ENCODE measurements at regions not wholly inside any gene's neighbourhood (a gene's known extent, or its start where the extent isn't known, plus 50 kb on each side); places are given as distances from the start of the nearest gene placed in this dataset.
"Not testable (repeated sequence)": the region's sequence is repeated elsewhere in the genome, so short reads cannot be mapped to it uniquely, and the experiment has no call there.

GRCh38 chr7:125299003-125299765 lies 369.6 kb upstream of the POT1 start:
- no peaks in the 10 kb centered on the region for H3K9me3 ChIP-seq (ENCODE audit: control insufficient read depth, insufficient read depth, low read depth, low read length)
- H3K27me3 ChIP-seq (ENCODE audit: control insufficient read depth, insufficient read depth, low read length) = no peaks in the 10 kb centered on the region
- no peaks in the 10 kb centered on the region for H3K79me2 ChIP-seq (ENCODE audit: control insufficient read depth, insufficient read depth, low read length)
- TF ChIP-seq EZH2 (IDR thresholded peaks at IDR 0.05; ENCODE audit: low read length, missing control alignments) = no peak
- TF ChIP-seq, protein P1, sequence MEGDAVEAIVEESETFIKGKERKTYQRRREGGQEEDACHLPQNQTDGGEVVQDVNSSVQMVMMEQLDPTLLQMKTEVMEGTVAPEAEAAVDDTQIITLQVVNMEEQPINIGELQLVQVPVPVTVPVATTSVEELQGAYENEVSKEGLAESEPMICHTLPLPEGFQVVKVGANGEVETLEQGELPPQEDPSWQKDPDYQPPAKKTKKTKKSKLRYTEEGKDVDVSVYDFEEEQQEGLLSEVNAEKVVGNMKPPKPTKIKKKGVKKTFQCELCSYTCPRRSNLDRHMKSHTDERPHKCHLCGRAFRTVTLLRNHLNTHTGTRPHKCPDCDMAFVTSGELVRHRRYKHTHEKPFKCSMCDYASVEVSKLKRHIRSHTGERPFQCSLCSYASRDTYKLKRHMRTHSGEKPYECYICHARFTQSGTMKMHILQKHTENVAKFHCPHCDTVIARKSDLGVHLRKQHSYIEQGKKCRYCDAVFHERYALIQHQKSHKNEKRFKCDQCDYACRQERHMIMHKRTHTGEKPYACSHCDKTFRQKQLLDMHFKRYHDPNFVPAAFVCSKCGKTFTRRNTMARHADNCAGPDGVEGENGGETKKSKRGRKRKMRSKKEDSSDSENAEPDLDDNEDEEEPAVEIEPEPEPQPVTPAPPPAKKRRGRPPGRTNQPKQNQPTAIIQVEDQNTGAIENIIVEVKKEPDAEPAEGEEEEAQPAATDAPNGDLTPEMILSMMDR (conservative IDR thresholded peaks at IDR 0.05 in 1 of 2, IDR thresholded peaks at IDR 0.05 in 1 of 2; ENCODE audit: low read depth in 1 of 2, low read length in 2 of 2) = no peak
- no peak for DNase-seq (ENCODE audit: low read depth in 2 of 2)
- no peak overlapping the region for H3K27ac ChIP-seq (ENCODE audit: insufficient read depth, low read length)
- no peak overlapping the region for H2AFZ ChIP-seq (ENCODE audit: low read length)
- no peaks in the 10 kb centered on the region for H4K20me1 ChIP-seq (ENCODE audit: control insufficient read depth, extremely low read depth, insufficient read depth, low read length)
- no peak overlapping the region for H3K4me3 ChIP-seq (replicated peaks in 1 of 4; ENCODE audit: control extremely low read depth in 1 of 4, insufficient read depth in 1 of 4, low read depth in 3 of 4, low read length in 4 of 4)
- no peaks in the 10 kb centered on the region for H3K36me3 ChIP-seq (ENCODE audit: control insufficient read depth, insufficient read depth, low read length)
- no peaks in the 10 kb centered on the region for H3K4me1 ChIP-seq (ENCODE audit: control insufficient read depth, extremely low read depth, insufficient read depth, low read length)
- H3K9ac ChIP-seq (ENCODE audit: insufficient read depth, low read length) = no peak overlapping the region
- H3K4me2 ChIP-seq (ENCODE audit: extremely low read depth, insufficient read depth, low read length) = no peak overlapping the region

DNA sequence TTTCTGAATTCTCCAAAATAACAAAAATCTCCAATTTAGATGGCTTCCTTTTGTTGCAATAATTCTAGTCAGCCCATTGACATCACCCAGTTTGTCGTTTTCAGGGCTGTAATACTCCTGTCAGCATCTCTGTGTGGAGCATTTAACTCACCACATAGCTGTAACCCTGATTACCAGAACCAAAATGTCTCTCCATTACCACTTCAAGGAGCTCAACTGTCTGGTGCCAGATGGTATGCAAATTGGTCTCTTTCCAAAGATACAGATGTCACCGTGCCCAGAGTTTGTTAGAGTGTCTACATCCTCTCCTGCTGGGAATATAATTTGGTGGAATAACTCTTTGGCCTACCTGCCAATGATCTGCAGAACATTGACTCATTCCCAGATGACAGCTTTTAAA lies 350.3 kb upstream of the POT1 start:
- Histone ChIP-seq H3K4me3 (replicated peaks in 1 of 4; ENCODE audit: control extremely low read depth in 1 of 4, insufficient read depth in 1 of 4, low read depth in 3 of 4, low read length in 4 of 4) (no peak overlapping the region), H3K79me2 (ENCODE audit: control insufficient read depth, insufficient read depth, low read length) (no peaks in the 10 kb centered on the region), H4K20me1 (ENCODE audit: control insufficient read depth, extremely low read depth, insufficient read depth, low read length) (no peaks in the 10 kb centered on the region), H3K27ac (ENCODE audit: insufficient read depth, low read length) (no peak overlapping the region), H2AFZ (ENCODE audit: low read length) (no peak overlapping the region), H3K36me3 (ENCODE audit: control insufficient read depth, insufficient read depth, low read length) (no peaks in the 10 kb centered on the region), H3K9me3 (ENCODE audit: control insufficient read depth, insufficient read depth, low read depth, low read length) (no peaks in the 10 kb centered on the region), H3K27me3 (ENCODE audit: control insufficient read depth, insufficient read depth, low read length) (no peaks in the 10 kb centered on the region), H3K4me1 (ENCODE audit: control insufficient read depth, extremely low read depth, insufficient read depth, low read length) (no peaks in the 10 kb centered on the region), H3K4me2 (ENCODE audit: extremely low read depth, insufficient read depth, low read length) (no peak overlapping the region), H3K9ac (ENCODE audit: insufficient read depth, low read length) (no peak overlapping the region)
- TF ChIP-seq, protein P1 (conservative IDR thresholded peaks at IDR 0.05 in 1 of 2, IDR thresholded peaks at IDR 0.05 in 1 of 2; ENCODE audit: low read depth in 1 of 2, low read length in 2 of 2) = no peak
- no peak for TF ChIP-seq EZH2 (IDR thresholded peaks at IDR 0.05; ENCODE audit: low read length, missing control alignments)
- no peak for DNase-seq (ENCODE audit: low read depth in 2 of 2)

DNA sequence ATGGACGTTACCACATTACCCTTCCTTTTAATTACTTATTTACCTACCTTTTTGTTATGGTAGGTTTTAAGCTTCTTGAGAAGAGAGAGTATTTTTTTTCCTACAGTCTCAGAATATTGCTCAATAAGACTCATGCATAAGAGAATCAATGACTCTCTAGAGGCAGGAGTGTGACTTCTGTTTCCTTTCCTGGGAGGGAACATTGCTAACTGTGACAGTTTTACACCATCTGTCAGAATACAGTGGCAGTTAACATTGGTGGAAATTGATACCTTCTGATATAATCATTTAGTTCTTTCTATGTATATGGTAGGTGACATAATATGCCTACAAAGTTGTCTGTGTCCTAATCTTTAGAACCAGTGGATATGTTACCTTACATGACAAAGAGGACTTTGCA lies 348.7 kb upstream of the POT1 start:
- no peak overlapping the region for H3K9ac ChIP-seq (ENCODE audit: insufficient read depth, low read length)
- TF ChIP-seq, protein P1 (conservative IDR thresholded peaks at IDR 0.05 in 1 of 2, IDR thresholded peaks at IDR 0.05 in 1 of 2; ENCODE audit: low read depth in 1 of 2, low read length in 2 of 2) = no peak
- no peak for TF ChIP-seq EZH2 (IDR thresholded peaks at IDR 0.05; ENCODE audit: low read length, missing control alignments)
- H3K79me2 ChIP-seq (ENCODE audit: control insufficient read depth, insufficient read depth, low read length) = no peaks in the 10 kb centered on the region

GRCh38 chr7:125274742-125275141 lies 345.1 kb upstream of the POT1 start:
- not testable (repeated sequence) for H2AFZ ChIP-seq (ENCODE audit: low read length); H4K20me1 ChIP-seq (ENCODE audit: control insufficient read depth, extremely low read depth, insufficient read depth, low read length); H3K79me2 ChIP-seq (ENCODE audit: control insufficient read depth, insufficient read depth, low read length); H3K4me2 ChIP-seq (ENCODE audit: extremely low read depth, insufficient read depth, low read length); H3K4me1 ChIP-seq (ENCODE audit: control insufficient read depth, extremely low read depth, insufficient read depth, low read length); H3K9ac ChIP-seq (ENCODE audit: insufficient read depth, low read length); H3K27ac ChIP-seq (ENCODE audit: insufficient read depth, low read length); DNase-seq (ENCODE audit: low read depth in 2 of 2); H3K27me3 ChIP-seq (ENCODE audit: control insufficient read depth, insufficient read depth, low read length); H3K36me3 ChIP-seq (ENCODE audit: control insufficient read depth, insufficient read depth, low read length); H3K4me3 ChIP-seq (replicated peaks in 1 of 4; ENCODE audit: control extremely low read depth in 1 of 4, insufficient read depth in 1 of 4, low read depth in 3 of 4, low read length in 4 of 4); H3K9me3 ChIP-seq (ENCODE audit: control insufficient read depth, insufficient read depth, low read depth, low read length)

More for the DNA sequence above, 348.7 kb upstream of the POT1 start:
- Histone ChIP-seq H3K27me3 (ENCODE audit: control insufficient read depth, insufficient read depth, low read length) (no peaks in the 10 kb centered on the region), H3K36me3 (ENCODE audit: control insufficient read depth, insufficient read depth, low read length) (no peaks in the 10 kb centered on the region), H3K27ac (ENCODE audit: insufficient read depth, low read length) (no peak overlapping the region), H3K4me2 (ENCODE audit: extremely low read depth, insufficient read depth, low read length) (no peak overlapping the region), H4K20me1 (ENCODE audit: control insufficient read depth, extremely low read depth, insufficient read depth, low read length) (no peaks in the 10 kb centered on the region), H3K4me3 (replicated peaks in 1 of 4; ENCODE audit: control extremely low read depth in 1 of 4, insufficient read depth in 1 of 4, low read depth in 3 of 4, low read length in 4 of 4) (no peak overlapping the region), H2AFZ (ENCODE audit: low read length) (no peak overlapping the region), H3K4me1 (ENCODE audit: control insufficient read depth, extremely low read depth, insufficient read depth, low read length) (no peaks in the 10 kb centered on the region), H3K9me3 (ENCODE audit: control insufficient read depth, insufficient read depth, low read depth, low read length) (no peaks in the 10 kb centered on the region)
- DNase-seq (ENCODE audit: low read depth in 2 of 2) = no peak

All from fibroblast of lung (primary cell).